ENCODE measurements at regions not wholly inside any gene's neighbourhood (a gene's known extent, or its start where the extent isn't known, plus 50 kb on each side); places are given as distances from the start of the nearest gene placed in this dataset.
"Not testable (repeated sequence)": the region's sequence is repeated elsewhere in the genome, so short reads cannot be mapped to it uniquely, and the experiment has no call there.

GRCh38 chr16:52114379-52114778 lies 432.6 kb downstream of the TOX3 start:
- no peak for DNase-seq
- intact Hi-C loops (cut with micrococcal nuclease) = no loop called here
- no peaks in the 10 kb centered on the region for H3K36me3 Mint-ChIP-seq (ENCODE audit: low read depth)

GRCh38 chr16:52113533-52114183 lies 433.3 kb downstream of the TOX3 start:
- Mint-ChIP-seq H3K4me3 (no peak overlapping the region), H3K4me1 (ENCODE audit: low read depth) (no peaks in the 10 kb centered on the region), H3K9me3 (peaks cover 10% of the 10 kb centered on the region), H3K36me3 (ENCODE audit: low read depth) (no peaks in the 10 kb centered on the region), H3K27me3 (ENCODE audit: low read depth) (no peaks in the 10 kb centered on the region), H3K27ac (no peak overlapping the region)
- intact Hi-C loops (cut with micrococcal nuclease) = no loop called here
- DNase-seq = no peak
- CTCF ChIA-PET = no interaction called here

More at GRCh38 chr16:52114379-52114778, 432.6 kb downstream of the TOX3 start:
- H3K4me3 Mint-ChIP-seq = no peak overlapping the region
- H3K4me1 Mint-ChIP-seq (ENCODE audit: low read depth) = no peaks in the 10 kb centered on the region
- no peaks in the 10 kb centered on the region for H3K27me3 Mint-ChIP-seq (ENCODE audit: low read depth)
- H3K9me3 Mint-ChIP-seq = peaks cover 14% of the 10 kb centered on the region
- H3K27ac Mint-ChIP-seq = no peak overlapping the region
- CTCF ChIA-PET = interaction anchor here (0.9 kb wide), 1 partner anchor 215 kb away, joined by 3 read pairs; no protein-coding TSS in a partner anchor

- DNase-seq; H3K4me1 Mint-ChIP-seq (ENCODE audit: low read depth); H3K27ac Mint-ChIP-seq; H3K4me3 Mint-ChIP-seq; intact Hi-C loops (cut with micrococcal nuclease); H3K27me3 Mint-ChIP-seq (ENCODE audit: low read depth); H3K36me3 Mint-ChIP-seq (ENCODE audit: low read depth); CTCF ChIA-PET; H3K9me3 Mint-ChIP-seq: not testable (repeated sequence)
Observed at GRCh38 chr16:52104993-52105392, 441.9 kb downstream of the TOX3 start.

GRCh38 chr16:52103791-52104190 lies 443.2 kb downstream of the TOX3 start:
- Mint-ChIP-seq H3K36me3 (ENCODE audit: low read depth) (no peaks in the 10 kb centered on the region), H3K9me3 (peaks cover 2% of the 10 kb centered on the region), H3K4me3 (no peak overlapping the region), H3K27ac (no peak overlapping the region), H3K27me3 (ENCODE audit: low read depth) (no peaks in the 10 kb centered on the region), H3K4me1 (ENCODE audit: low read depth) (no peaks in the 10 kb centered on the region)
- no peak for DNase-seq
- CTCF ChIA-PET = no interaction called here
- intact Hi-C loops (cut with micrococcal nuclease) = no loop called here

- Mint-ChIP-seq H3K36me3 (ENCODE audit: low read depth) (no peaks in the 10 kb centered on the region), H3K4me1 (ENCODE audit: low read depth) (no peaks in the 10 kb centered on the region), H3K9me3 (peaks cover 2% of the 10 kb centered on the region), H3K27ac (no peak overlapping the region), H3K27me3 (ENCODE audit: low read depth) (no peaks in the 10 kb centered on the region), H3K4me3 (no peak overlapping the region)
- DNase-seq = no peak
- CTCF ChIA-PET = no interaction called here
- intact Hi-C loops (cut with micrococcal nuclease) = no loop called here
Observed at GRCh38 chr16:52101246-52101645, 445.7 kb downstream of the TOX3 start.

GRCh38 chr16:52099382-52099781 lies 447.6 kb downstream of the TOX3 start:
- DNase-seq = no peak
- Mint-ChIP-seq H3K4me1 (ENCODE audit: low read depth) (no peaks in the 10 kb centered on the region), H3K27me3 (ENCODE audit: low read depth) (no peaks in the 10 kb centered on the region), H3K27ac (no peak overlapping the region), H3K9me3 (peaks cover 4% of the 10 kb centered on the region), H3K4me3 (no peak overlapping the region), H3K36me3 (ENCODE audit: low read depth) (no peaks in the 10 kb centered on the region)
- CTCF ChIA-PET = no interaction called here
- intact Hi-C loops (cut with micrococcal nuclease) = no loop called here

GRCh38 chr16:52095471-52095870 lies 451.5 kb downstream of the TOX3 start:
- no peaks in the 10 kb centered on the region for H3K36me3 Mint-ChIP-seq (ENCODE audit: low read depth)

GRCh38 chr16:52092126-52092525 lies 454.8 kb downstream of the TOX3 start:
- no peaks in the 10 kb centered on the region for H3K27me3 Mint-ChIP-seq (ENCODE audit: low read depth)
- CTCF ChIA-PET = no interaction called here
- H3K36me3 Mint-ChIP-seq (ENCODE audit: low read depth) = no peaks in the 10 kb centered on the region
- H3K27ac Mint-ChIP-seq = no peak overlapping the region
- peaks cover 6% of the 10 kb centered on the region for H3K9me3 Mint-ChIP-seq
- no peaks in the 10 kb centered on the region for H3K4me1 Mint-ChIP-seq (ENCODE audit: low read depth)
- no peak overlapping the region for H3K4me3 Mint-ChIP-seq
- no peak for DNase-seq
- intact Hi-C loops (cut with micrococcal nuclease) = no loop called here

More at GRCh38 chr16:52095471-52095870, 451.5 kb downstream of the TOX3 start:
- DNase-seq = no peak
- Mint-ChIP-seq H3K4me1 (ENCODE audit: low read depth) (no peaks in the 10 kb centered on the region), H3K27me3 (ENCODE audit: low read depth) (no peaks in the 10 kb centered on the region), H3K27ac (no peak overlapping the region), H3K9me3 (peaks cover 6% of the 10 kb centered on the region), H3K4me3 (no peak overlapping the region)
- intact Hi-C loops (cut with micrococcal nuclease) = no loop called here
- CTCF ChIA-PET = no interaction called here

- H3K27ac Mint-ChIP-seq = no peak overlapping the region
- no peaks in the 10 kb centered on the region for H3K27me3 Mint-ChIP-seq (ENCODE audit: low read depth)
- peaks cover 5% of the 10 kb centered on the region for H3K9me3 Mint-ChIP-seq
- CTCF ChIA-PET = no interaction called here
- H3K4me3 Mint-ChIP-seq = no peak overlapping the region
- intact Hi-C loops (cut with micrococcal nuclease) = no loop called here
- no peaks in the 10 kb centered on the region for H3K4me1 Mint-ChIP-seq (ENCODE audit: low read depth)
- no peaks in the 10 kb centered on the region for H3K36me3 Mint-ChIP-seq (ENCODE audit: low read depth)
- DNase-seq = no peak
Observed at GRCh38 chr16:52090080-52090479, 456.9 kb downstream of the TOX3 start.

- intact Hi-C loops (cut with micrococcal nuclease) = no loop called here
- no peaks in the 10 kb centered on the region for H3K4me1 Mint-ChIP-seq (ENCODE audit: low read depth)
Observed at GRCh38 chr16:52089476-52089875, 457.5 kb downstream of the TOX3 start.

GRCh38 chr16:52086901-52087300 lies 460.0 kb downstream of the TOX3 start:
- H3K27me3 Mint-ChIP-seq (ENCODE audit: low read depth) = no peaks in the 10 kb centered on the region
- intact Hi-C loops (cut with micrococcal nuclease) = no loop called here
- no peak overlapping the region for H3K4me3 Mint-ChIP-seq
- H3K27ac Mint-ChIP-seq = no peak overlapping the region
- H3K9me3 Mint-ChIP-seq = peaks cover 3% of the 10 kb centered on the region
- CTCF ChIA-PET = interaction anchor here (0.5 kb wide), 1 partner anchor 32 kb away, joined by 4 read pairs; no protein-coding TSS in a partner anchor
- H3K36me3 Mint-ChIP-seq (ENCODE audit: low read depth) = no peaks in the 10 kb centered on the region
- DNase-seq = no peak
- H3K4me1 Mint-ChIP-seq (ENCODE audit: low read depth) = no peaks in the 10 kb centered on the region

More at GRCh38 chr16:52089476-52089875, 457.5 kb downstream of the TOX3 start:
- no peak for DNase-seq
- Mint-ChIP-seq H3K27ac (no peak overlapping the region), H3K4me3 (no peak overlapping the region), H3K36me3 (ENCODE audit: low read depth) (no peaks in the 10 kb centered on the region), H3K9me3 (peaks cover 3% of the 10 kb centered on the region), H3K27me3 (ENCODE audit: low read depth) (no peaks in the 10 kb centered on the region)
- CTCF ChIA-PET = no interaction called here

GRCh38 chr16:52078716-52079655 lies 468.0 kb downstream of the TOX3 start:
- no peak for DNase-seq
- Mint-ChIP-seq H3K27me3 (ENCODE audit: low read depth) (no peaks in the 10 kb centered on the region), H3K36me3 (ENCODE audit: low read depth) (no peaks in the 10 kb centered on the region), H3K27ac (no peak overlapping the region), H3K9me3 (peaks cover 2% of the 10 kb centered on the region), H3K4me1 (ENCODE audit: low read depth) (no peaks in the 10 kb centered on the region), H3K4me3 (no peak overlapping the region)
- CTCF ChIA-PET = no interaction called here
- intact Hi-C loops (cut with micrococcal nuclease) = no loop called here

- Mint-ChIP-seq H3K4me3 (no peak overlapping the region), H3K27ac (no peak overlapping the region), H3K36me3 (ENCODE audit: low read depth) (no peaks in the 10 kb centered on the region), H3K4me1 (ENCODE audit: low read depth) (no peaks in the 10 kb centered on the region), H3K9me3 (no peaks in the 10 kb centered on the region), H3K27me3 (ENCODE audit: low read depth) (no peaks in the 10 kb centered on the region)
- DNase-seq = no peak
- CTCF ChIA-PET = no interaction called here
- intact Hi-C loops (cut with micrococcal nuclease) = no loop called here
Observed at GRCh38 chr16:52077607-52078006, 469.3 kb downstream of the TOX3 start.
